GM23248 (cell line): ENCODE measurements at regions not wholly inside any gene's neighbourhood (a gene's known extent, or its start where the extent isn't known, plus 50 kb on each side); places are given as distances from the start of the nearest gene placed in this dataset.
"Not testable (repeated sequence)": the region's sequence is repeated elsewhere in the genome, so short reads cannot be mapped to it uniquely, and the experiment has no call there.

Experiments used
- DNase-seq: peaks from one replicate; pipeline ENCODE4 v3.0.0-alpha.2; 2015
- H2AFZ ChIP-seq: fragments of 200-600 bp; sonication (generic); 2 replicates; pipeline ENCODE4 v1.6.1; 2016; ENCODE audit warnings: antibody characterized with exemption
- H3F3A ChIP-seq: fragments of 200-600 bp; sonication (generic); 2 replicates; pipeline ENCODE4 v1.6.1; 2016; ENCODE audit warnings: mild to moderate bottlenecking, antibody characterized with exemption, mixed run types; ENCODE audit not compliant: insufficient read depth
- H3K27ac ChIP-seq: fragments of 200-600 bp; sonication (generic); 2 replicates; pipeline ENCODE4 v1.5.1; 2016; ENCODE audit warnings: mild to moderate bottlenecking
- H3K27me3 ChIP-seq: fragments of 200-600 bp; sonication (generic); replicated peaks from 2 replicates; pipeline ENCODE4 v1.6.1; 2016; ENCODE audit warnings: mild to moderate bottlenecking; ENCODE audit not compliant: insufficient read depth
- H3K36me3 ChIP-seq: fragments of 200-600 bp; sonication (generic); 2 replicates; pipeline ENCODE4 v1.6.1; 2016; ENCODE audit warnings: low read depth, mild to moderate bottlenecking
- H3K4me1 ChIP-seq: fragments of 200-600 bp; sonication (generic); 2 replicates; pipeline ENCODE4 v1.6.1; 2016; ENCODE audit warnings: mild to moderate bottlenecking; ENCODE audit not compliant: insufficient read depth
- H3K4me2 ChIP-seq: fragments of 200-600 bp; sonication (generic); one replicate; pipeline ENCODE4 v1.6.1; 2016; ENCODE audit warnings: mild to moderate bottlenecking; ENCODE audit not compliant: unreplicated experiment
- H3K4me3 ChIP-seq: fragments of 200-600 bp; sonication (generic); 2 replicates; pipeline ENCODE4 v1.5.1; 2016; ENCODE audit warnings: mild to moderate bottlenecking
- H3K79me2 ChIP-seq: fragments of 200-600 bp; sonication (generic); 2 replicates; pipeline ENCODE4 v1.6.1; 2016; ENCODE audit warnings: mild to moderate bottlenecking; ENCODE audit not compliant: insufficient read depth
- H3K9ac ChIP-seq: fragments of 200-600 bp; sonication (generic); 2 replicates; pipeline ENCODE4 v1.6.1; 2016; ENCODE audit warnings: mild to moderate bottlenecking
- H3K9me2 ChIP-seq: fragments of 200-600 bp; sonication (generic); 2 replicates; pipeline ENCODE4 v1.6.1; 2016; ENCODE audit warnings: mixed run types, mild to moderate bottlenecking, moderate library complexity; ENCODE audit not compliant: insufficient read depth
- H3K9me3 ChIP-seq: fragments of 200-600 bp; sonication (generic); one replicate; pipeline ENCODE4 v1.6.1; 2017; ENCODE audit warnings: low read depth
- H4K20me1 ChIP-seq: fragments of 200-600 bp; sonication (generic); 2 replicates; pipeline ENCODE4 v1.6.0; 2016; ENCODE audit not compliant: insufficient read depth
- EZH2 ChIP-seq: fragments of 200-600 bp; sonication (generic); IDR thresholded peaks from 2 replicates; pipeline ENCODE4 v1.6.1; 2018; ENCODE audit warnings: antibody characterized with exemption, mild to moderate bottlenecking; ENCODE audit not compliant: insufficient read depth, poor library complexity, severe bottlenecking
- EZH2phosphoT487 ChIP-seq: fragments of 200-600 bp; sonication (generic); IDR thresholded peaks from 2 replicates; pipeline ENCODE4 v1.6.1; 2018; ENCODE audit warnings: antibody characterized with exemption, moderate library complexity, mild to moderate bottlenecking, low read depth; ENCODE audit not compliant: insufficient read depth
- WGBS, 2 experiments: methylation state at CpG; one replicate each; pipeline ENCODE4 v1.1.6; 2015 to 2017; ENCODE audit warnings: low lambda C conversion rate in 2 of 2, low coverage in 1 of 2; ENCODE audit errors: missing lambda C conversion rate in 2 of 2; 5-methylcytosine and 5-hydroxymethylcytosine counted together
- in situ Hi-C: fragments of 300-500 bp; cut with MboI; formaldehyde crosslinking; loops from 2 replicates; pipeline ENCODE4 v1.15.0; 2020

DNA sequence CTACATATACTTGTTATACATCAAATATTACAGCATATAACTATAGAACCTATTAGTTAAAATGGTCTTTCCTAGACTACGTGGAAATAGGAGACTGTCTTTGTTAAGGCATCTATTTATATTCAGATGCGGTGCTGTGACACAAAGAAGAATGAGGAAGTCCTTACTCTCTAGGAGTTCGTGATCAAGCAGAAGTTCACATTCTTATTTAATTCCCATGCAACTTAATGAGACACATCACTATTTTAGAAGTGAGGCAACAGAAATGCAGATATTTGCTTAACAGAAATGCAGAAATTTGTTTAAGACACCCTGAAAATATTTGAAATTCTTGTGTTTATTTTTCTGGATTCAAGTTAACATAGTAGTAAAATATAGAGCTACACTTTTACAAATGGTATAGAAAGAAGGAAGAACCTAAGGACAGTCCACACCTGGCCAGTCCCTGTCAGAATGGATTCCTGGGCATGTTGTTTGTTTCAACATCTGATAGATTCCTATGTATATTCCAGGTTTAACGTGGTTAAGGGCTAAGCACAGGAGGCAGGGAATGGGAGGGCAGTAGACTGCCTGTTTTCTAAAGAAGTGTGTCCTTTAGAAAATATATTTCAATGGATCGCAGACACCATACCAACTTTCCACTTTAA lies 70.6 kb upstream of the NXPH1 start:
- no peak overlapping the region for H3K27ac ChIP-seq
- in situ Hi-C loops = no loop called here
- no peak for DNase-seq

GRCh38 chr7:8363407-8364015 lies 69.9 kb upstream of the NXPH1 start:
- no peak overlapping the region for H2AFZ ChIP-seq
- no peaks in the 10 kb centered on the region for H3K27me3 ChIP-seq
- no peak for DNase-seq
- H4K20me1 ChIP-seq = no peaks in the 10 kb centered on the region
- no peak for TF ChIP-seq EZH2
- TF ChIP-seq EZH2phosphoT487 = no peak
- H3K79me2 ChIP-seq = no peaks in the 10 kb centered on the region
- no peaks in the 10 kb centered on the region for H3K36me3 ChIP-seq
- no peaks in the 10 kb centered on the region for H3F3A ChIP-seq
- H3K9me3 ChIP-seq = no peaks in the 10 kb centered on the region
- H3K9me2 ChIP-seq = no peaks in the 10 kb centered on the region
- WGBS, 2 experiments = 22 to 26% methylated on average over 3 of the region's 3 CpGs
- in situ Hi-C loops = no loop called here
- H3K27ac ChIP-seq = no peak overlapping the region
- H3K4me1 ChIP-seq = no peaks in the 10 kb centered on the region
- no peak overlapping the region for H3K4me3 ChIP-seq
- no peak overlapping the region for H3K4me2 ChIP-seq
- no peak overlapping the region for H3K9ac ChIP-seq

More for the DNA sequence above, 70.6 kb upstream of the NXPH1 start:
- no peaks in the 10 kb centered on the region for H4K20me1 ChIP-seq
- no peaks in the 10 kb centered on the region for H3K79me2 ChIP-seq
- H3K4me3 ChIP-seq = no peak overlapping the region
- no peaks in the 10 kb centered on the region for H3K4me1 ChIP-seq
- H3F3A ChIP-seq = no peaks in the 10 kb centered on the region
- H3K27me3 ChIP-seq = no peaks in the 10 kb centered on the region
- no peak overlapping the region for H2AFZ ChIP-seq
- no peaks in the 10 kb centered on the region for H3K9me3 ChIP-seq
- H3K4me2 ChIP-seq = no peak overlapping the region
- H3K9me2 ChIP-seq = no peaks in the 10 kb centered on the region
- H3K9ac ChIP-seq = no peak overlapping the region
- no peaks in the 10 kb centered on the region for H3K36me3 ChIP-seq
- 29% methylated on average over 5 of the region's 5 CpGs for WGBS, 2 experiments
- TF ChIP-seq EZH2phosphoT487 = no peak
- no peak for TF ChIP-seq EZH2

- DNase-seq = peak; percentile 1
- Histone ChIP-seq H3K9ac (no peak overlapping the region), H3K9me3 (no peaks in the 10 kb centered on the region), H3K4me2 (no peak overlapping the region), H3K4me3 (no peak overlapping the region), H3K9me2 (no peaks in the 10 kb centered on the region), H3K4me1 (no peaks in the 10 kb centered on the region), H2AFZ (no peak overlapping the region), H3K27me3 (no peaks in the 10 kb centered on the region), H4K20me1 (no peaks in the 10 kb centered on the region), H3K27ac (no peak overlapping the region), H3K36me3 (no peaks in the 10 kb centered on the region), H3K79me2 (no peaks in the 10 kb centered on the region), H3F3A (no peaks in the 10 kb centered on the region)
- in situ Hi-C loops = no loop called here
- TF ChIP-seq EZH2 = no peak
- no peak for TF ChIP-seq EZH2phosphoT487
- WGBS, 2 experiments = 11 to 20% methylated on average over 2 of the region's 2 CpGs
These were observed 67.8 kb upstream of the NXPH1 start for GRCh38 chr7:8365499-8366110.

- H3K27me3 ChIP-seq, in situ Hi-C loops, H3K9me3 ChIP-seq, H3K36me3 ChIP-seq, H3K4me3 ChIP-seq, H3K9ac ChIP-seq, H3K9me2 ChIP-seq, H3F3A ChIP-seq, DNase-seq, H3K4me2 ChIP-seq, H4K20me1 ChIP-seq, H3K4me1 ChIP-seq, H3K27ac ChIP-seq, H3K79me2 ChIP-seq, H2AFZ ChIP-seq: not testable (repeated sequence)
- 50 to 54% methylated on average over 3 of the region's 3 CpGs for WGBS, 2 experiments
These were observed 65.4 kb upstream of the NXPH1 start for GRCh38 chr7:8368007-8368406.
